22Rv1 (cell line): ENCODE measurements at regions not wholly inside any gene's neighbourhood (a gene's known extent, or its start where the extent isn't known, plus 50 kb on each side); places are given as distances from the start of the nearest gene placed in this dataset.

Experiments
- ZFX ChIP-seq: fragments of 450-650 bp; IDR thresholded peaks from 2 replicates; pipeline ENCODE4 v1.6.1; 2017; ENCODE audit warnings: antibody characterized with exemption, borderline replicate concordance
- TF ChIP-seq, protein P1 (sequence below): fragments of 450-650 bp; IDR thresholded peaks from 2 replicates; pipeline ENCODE4 v1.5.1; 2017; ENCODE audit warnings: mild to moderate bottlenecking

DNA sequence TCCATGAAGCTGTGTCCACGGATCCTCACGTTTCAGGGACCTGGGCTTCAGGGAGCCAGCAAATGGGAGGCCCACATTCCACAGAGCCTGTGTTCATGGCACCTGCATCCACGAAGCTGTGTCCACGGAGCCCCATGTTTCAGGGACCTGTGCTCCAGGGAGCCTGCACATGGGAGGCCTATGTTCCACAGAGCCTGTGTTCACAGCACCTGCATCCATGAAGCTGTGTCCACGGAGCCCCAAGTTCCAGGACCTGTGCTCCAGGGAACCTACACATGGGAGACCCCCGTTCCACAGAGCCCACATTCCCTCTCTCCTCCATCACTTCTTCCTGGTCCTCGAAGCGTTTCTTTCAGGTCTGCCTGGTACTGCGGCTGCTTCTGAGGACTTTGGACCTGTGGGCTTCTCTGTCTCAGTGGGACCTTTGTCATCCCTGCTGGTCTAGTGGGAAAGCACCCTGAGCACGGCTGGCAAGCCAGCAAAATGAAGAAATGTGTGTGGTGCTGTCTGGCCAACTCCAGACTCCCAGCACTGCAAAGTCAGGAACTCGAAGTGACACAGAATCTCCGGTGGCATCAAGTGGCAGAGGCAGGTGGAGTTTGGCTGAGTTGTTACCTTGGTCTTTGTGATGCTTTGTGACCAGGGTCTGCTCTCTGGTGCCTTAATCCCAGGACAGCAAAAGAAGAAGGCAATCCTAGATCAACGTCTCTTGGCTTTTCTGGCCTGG lies 245.9 kb downstream of the DLL1 start:
- TF ChIP-seq, protein P1, sequence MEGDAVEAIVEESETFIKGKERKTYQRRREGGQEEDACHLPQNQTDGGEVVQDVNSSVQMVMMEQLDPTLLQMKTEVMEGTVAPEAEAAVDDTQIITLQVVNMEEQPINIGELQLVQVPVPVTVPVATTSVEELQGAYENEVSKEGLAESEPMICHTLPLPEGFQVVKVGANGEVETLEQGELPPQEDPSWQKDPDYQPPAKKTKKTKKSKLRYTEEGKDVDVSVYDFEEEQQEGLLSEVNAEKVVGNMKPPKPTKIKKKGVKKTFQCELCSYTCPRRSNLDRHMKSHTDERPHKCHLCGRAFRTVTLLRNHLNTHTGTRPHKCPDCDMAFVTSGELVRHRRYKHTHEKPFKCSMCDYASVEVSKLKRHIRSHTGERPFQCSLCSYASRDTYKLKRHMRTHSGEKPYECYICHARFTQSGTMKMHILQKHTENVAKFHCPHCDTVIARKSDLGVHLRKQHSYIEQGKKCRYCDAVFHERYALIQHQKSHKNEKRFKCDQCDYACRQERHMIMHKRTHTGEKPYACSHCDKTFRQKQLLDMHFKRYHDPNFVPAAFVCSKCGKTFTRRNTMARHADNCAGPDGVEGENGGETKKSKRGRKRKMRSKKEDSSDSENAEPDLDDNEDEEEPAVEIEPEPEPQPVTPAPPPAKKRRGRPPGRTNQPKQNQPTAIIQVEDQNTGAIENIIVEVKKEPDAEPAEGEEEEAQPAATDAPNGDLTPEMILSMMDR, result no peak
- no peak for TF ChIP-seq ZFX
